ENCODE measurements at regions not wholly inside any gene's neighbourhood (a gene's known extent, or its start where the extent isn't known, plus 50 kb on each side); places are given as distances from the start of the nearest gene placed in this dataset.

DNA sequence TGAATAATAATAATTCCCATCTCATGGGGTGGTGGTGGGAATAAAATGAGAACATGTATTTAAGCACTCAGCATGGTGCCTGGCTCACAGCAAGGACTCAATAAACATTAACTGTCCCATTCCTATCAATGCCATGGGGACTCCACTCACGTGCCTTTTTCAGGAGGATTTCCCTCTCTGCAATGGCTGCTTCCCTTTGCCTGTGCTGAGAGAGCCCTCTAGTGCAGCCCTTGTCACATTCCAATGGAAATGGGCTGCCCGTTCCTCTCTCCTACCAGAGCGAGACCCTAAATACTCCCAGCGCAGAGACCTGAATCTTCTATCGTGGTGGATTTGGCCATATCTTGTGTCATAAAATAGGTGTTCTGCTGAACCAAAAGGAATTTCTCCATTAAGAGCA, 621.5 kb upstream of the B3GAT1 start:
- H3K4me3 ChIP-seq (ENCODE audit: low read depth, low read length): no peak overlapping the region
- TF ChIP-seq, protein P1, sequence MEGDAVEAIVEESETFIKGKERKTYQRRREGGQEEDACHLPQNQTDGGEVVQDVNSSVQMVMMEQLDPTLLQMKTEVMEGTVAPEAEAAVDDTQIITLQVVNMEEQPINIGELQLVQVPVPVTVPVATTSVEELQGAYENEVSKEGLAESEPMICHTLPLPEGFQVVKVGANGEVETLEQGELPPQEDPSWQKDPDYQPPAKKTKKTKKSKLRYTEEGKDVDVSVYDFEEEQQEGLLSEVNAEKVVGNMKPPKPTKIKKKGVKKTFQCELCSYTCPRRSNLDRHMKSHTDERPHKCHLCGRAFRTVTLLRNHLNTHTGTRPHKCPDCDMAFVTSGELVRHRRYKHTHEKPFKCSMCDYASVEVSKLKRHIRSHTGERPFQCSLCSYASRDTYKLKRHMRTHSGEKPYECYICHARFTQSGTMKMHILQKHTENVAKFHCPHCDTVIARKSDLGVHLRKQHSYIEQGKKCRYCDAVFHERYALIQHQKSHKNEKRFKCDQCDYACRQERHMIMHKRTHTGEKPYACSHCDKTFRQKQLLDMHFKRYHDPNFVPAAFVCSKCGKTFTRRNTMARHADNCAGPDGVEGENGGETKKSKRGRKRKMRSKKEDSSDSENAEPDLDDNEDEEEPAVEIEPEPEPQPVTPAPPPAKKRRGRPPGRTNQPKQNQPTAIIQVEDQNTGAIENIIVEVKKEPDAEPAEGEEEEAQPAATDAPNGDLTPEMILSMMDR (IDR thresholded peaks at IDR 0.05; ENCODE audit: low read depth, low read length): no peak

DNA sequence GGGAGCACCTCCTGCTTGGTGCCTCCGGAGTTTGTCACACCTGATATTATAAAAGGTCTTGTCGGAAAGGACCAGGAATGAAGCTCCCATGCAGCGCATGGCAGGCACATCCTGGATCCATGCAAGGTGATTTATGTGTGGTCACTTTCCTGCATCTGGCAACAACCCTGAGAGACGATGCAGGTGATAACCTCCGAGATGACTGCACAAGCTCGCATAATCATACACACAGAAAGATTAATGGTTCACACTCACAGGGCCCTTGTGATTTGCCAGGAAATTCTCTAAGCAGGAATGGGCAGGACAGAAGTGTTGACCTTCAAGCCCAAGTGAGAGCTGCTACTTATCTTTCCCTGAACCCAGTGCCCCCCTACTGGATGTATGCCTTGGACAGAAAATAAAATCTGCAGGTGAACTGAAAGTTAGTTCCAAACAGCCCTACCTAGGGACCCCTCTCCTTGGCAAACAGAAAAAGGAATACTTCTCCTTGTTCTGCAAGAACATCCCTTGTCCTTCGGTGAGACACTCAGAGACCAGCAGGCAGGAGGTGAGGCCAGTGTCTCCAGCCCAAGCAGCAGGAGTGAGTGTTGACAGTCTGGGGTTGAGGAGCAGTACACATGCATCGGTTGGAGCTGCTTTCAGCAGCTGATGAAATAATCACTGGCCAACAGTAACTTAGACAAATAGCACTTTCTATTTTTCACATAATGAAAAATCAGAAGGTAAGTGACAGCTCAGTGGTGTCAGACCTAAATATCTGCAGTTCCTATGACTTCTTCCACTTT, 619.4 kb upstream of the B3GAT1 start:
- TF ChIP-seq, protein P1 (IDR thresholded peaks at IDR 0.05; ENCODE audit: low read depth, low read length): no peak
- H3K4me3 ChIP-seq (ENCODE audit: low read depth, low read length): no peak overlapping the region

DNA sequence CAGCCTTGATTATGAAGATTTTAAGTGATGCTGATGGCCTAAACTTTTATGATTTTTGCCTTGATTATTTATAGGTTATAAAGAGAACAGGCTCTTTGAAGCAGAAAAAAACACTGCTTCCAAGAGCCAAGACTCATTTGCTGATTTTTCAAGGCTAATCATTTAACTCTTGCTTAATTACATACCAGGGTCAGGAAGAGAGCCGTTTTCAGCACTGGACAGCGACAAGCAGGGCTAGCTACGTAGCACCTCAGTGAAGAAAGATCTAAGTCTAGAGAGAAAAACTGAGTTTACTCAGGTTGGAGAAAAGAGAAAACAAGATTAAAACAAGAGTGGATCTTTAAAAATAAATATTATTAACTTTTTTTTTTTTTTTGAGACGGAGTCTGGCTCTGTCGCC, 615.4 kb upstream of the B3GAT1 start:
- TF ChIP-seq, protein P1 (IDR thresholded peaks at IDR 0.05; ENCODE audit: low read depth, low read length): no peak
- H3K4me3 ChIP-seq (ENCODE audit: low read depth, low read length): no peak overlapping the region

DNA sequence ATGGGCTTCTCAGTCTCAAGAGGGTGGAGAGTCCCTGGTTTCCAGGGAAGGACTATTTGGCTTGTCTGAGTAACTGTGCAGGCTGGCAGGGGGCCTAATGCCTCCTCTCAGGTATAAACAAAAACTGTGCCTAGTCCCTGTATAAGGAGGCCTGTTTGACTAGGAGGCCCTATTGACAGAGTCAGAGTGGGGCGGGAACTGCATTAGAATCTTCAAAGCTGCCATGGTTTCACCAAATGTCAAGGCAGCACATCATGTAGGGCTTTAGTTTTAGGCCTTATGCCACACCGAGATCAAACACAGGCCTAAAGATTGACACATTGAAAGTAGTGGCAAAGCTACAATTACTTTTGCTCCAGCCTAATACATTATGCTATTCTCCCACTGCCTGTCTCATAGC, 611.5 kb upstream of the B3GAT1 start:
- TF ChIP-seq, protein P1 (IDR thresholded peaks at IDR 0.05; ENCODE audit: low read depth, low read length): no peak
- no peak overlapping the region for H3K4me3 ChIP-seq (ENCODE audit: low read depth, low read length)

DNA sequence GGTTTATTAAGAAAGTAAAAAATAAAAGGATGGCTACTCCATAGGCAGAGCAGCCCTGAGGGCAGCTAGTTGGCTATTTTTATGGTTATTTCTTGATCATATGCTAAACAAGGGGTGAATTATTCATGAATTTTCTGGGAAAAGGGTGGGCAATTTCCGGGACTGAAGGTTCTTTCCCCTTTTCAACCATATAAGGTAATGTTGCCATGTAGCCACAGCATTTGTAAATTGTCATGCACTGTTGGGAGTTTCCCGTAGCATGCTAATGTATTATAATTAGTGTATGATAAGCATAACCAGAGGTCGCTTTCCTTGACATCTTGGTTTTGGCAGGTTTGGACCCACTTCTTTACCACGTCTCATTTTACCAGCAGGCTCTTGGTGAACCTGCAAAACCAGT, 610.4 kb upstream of the B3GAT1 start:
- TF ChIP-seq, protein P1 (IDR thresholded peaks at IDR 0.05; ENCODE audit: low read depth, low read length): no peak
- no peak overlapping the region for H3K4me3 ChIP-seq (ENCODE audit: low read depth, low read length)

DNA sequence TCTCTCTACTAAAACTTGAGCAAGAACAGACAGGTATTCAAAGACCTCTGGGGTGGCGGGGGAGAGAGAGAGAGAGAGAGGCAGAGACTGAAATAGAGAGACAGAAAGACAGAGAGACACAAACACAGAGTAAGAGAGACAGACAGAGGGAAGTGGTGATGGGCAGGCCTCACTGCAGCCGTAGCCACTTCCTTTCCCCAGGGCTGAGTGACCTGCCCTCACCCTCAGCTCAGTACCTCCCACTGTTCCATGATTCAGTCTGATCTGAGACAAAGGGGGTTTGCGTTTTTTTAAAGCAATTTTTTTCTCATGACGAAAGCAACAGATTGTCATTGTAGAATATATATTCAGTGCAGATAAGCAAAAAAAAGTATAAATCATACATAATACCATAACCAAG, 607.9 kb upstream of the B3GAT1 start:
- TF ChIP-seq, protein P1 (IDR thresholded peaks at IDR 0.05; ENCODE audit: low read depth, low read length): no peak
- H3K4me3 ChIP-seq (ENCODE audit: low read depth, low read length): no peak overlapping the region

DNA sequence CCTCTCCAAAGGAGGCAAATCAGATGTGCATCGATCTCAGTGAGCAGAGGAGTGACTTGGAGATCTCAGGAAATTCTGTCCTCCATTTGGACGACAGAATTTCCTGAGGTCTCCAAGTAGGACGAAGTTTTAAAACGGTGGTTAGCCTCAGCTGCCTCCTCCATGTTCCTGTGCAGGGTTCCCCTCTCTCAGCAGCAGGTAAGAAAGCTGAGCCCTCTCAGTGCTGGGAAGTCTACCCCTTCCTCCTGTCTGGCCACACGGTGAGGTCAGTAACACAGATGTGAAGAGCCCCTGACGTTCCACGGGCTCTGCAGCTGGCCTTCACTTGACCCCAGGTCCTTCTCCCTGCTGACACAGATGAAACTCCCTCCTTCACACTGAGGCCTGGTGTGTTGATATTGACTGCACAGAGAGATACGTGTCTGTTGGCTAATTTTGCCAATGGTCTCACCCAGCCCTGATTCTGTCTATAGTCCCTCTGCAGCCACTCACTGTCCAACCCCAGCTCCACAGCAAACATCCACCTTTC, 607.4 kb upstream of the B3GAT1 start:
- TF ChIP-seq, protein P1 (IDR thresholded peaks at IDR 0.05; ENCODE audit: low read depth, low read length): no peak
- H3K4me3 ChIP-seq (ENCODE audit: low read depth, low read length): no peak overlapping the region
